ENCODE measurements at regions not wholly inside any gene's neighbourhood (a gene's known extent, or its start where the extent isn't known, plus 50 kb on each side); places are given as distances from the start of the nearest gene placed in this dataset.

- Mint-ChIP-seq H3K9me3 (peaks cover 17% of the 10 kb centered on the region), H3K36me3 (ENCODE audit: low read depth) (no peaks in the 10 kb centered on the region), H3K27me3 (ENCODE audit: low read depth, poor library complexity) (peaks cover 6% of the 10 kb centered on the region), H3K4me1 (peaks cover 6% of the 10 kb centered on the region), H3K4me3 (no peak overlapping the region), H3K27ac (no peak overlapping the region)
- DNase-seq: no peak
- TF ChIP-seq CTCF (IDR thresholded peaks at IDR 0.05): no peak
Measured at GRCh38 chr19:31448221-31448657, 99.0 kb upstream of the TSHZ3 start.

GRCh38 chr19:31449379-31449778, 100.1 kb upstream of the TSHZ3 start:
- Mint-ChIP-seq H3K27ac (no peak overlapping the region), H3K27me3 (ENCODE audit: low read depth, poor library complexity) (peaks cover 6% of the 10 kb centered on the region), H3K36me3 (ENCODE audit: low read depth) (no peaks in the 10 kb centered on the region), H3K9me3 (peaks cover 13% of the 10 kb centered on the region), H3K4me3 (no peak overlapping the region), H3K4me1 (peaks cover 6% of the 10 kb centered on the region)
- no peak for DNase-seq
- TF ChIP-seq CTCF (IDR thresholded peaks at IDR 0.05): no peak

- no peaks in the 10 kb centered on the region for H3K36me3 Mint-ChIP-seq (ENCODE audit: low read depth)
- H3K4me1 Mint-ChIP-seq: peaks cover 6% of the 10 kb centered on the region
- peaks cover under 1% of the 10 kb centered on the region for H3K9me3 Mint-ChIP-seq
- TF ChIP-seq CTCF (IDR thresholded peaks at IDR 0.05): no peak
- no peak overlapping the region for H3K4me3 Mint-ChIP-seq
- DNase-seq: no peak
- no peak overlapping the region for H3K27ac Mint-ChIP-seq
- peaks cover 6% of the 10 kb centered on the region for H3K27me3 Mint-ChIP-seq (ENCODE audit: low read depth, poor library complexity)
Measured at GRCh38 chr19:31450696-31451095, 101.5 kb upstream of the TSHZ3 start.

- DNase-seq: no peak
- no peak for TF ChIP-seq CTCF (IDR thresholded peaks at IDR 0.05)
- Mint-ChIP-seq H3K9me3 (no peaks in the 10 kb centered on the region), H3K36me3 (ENCODE audit: low read depth) (no peaks in the 10 kb centered on the region), H3K4me1 (peaks cover 6% of the 10 kb centered on the region), H3K4me3 (no peak overlapping the region), H3K27ac (no peak overlapping the region), H3K27me3 (ENCODE audit: low read depth, poor library complexity) (peaks cover 6% of the 10 kb centered on the region)
Measured at GRCh38 chr19:31451686-31452330, 102.6 kb upstream of the TSHZ3 start.

- Mint-ChIP-seq H3K36me3 (ENCODE audit: low read depth) (no peaks in the 10 kb centered on the region), H3K27me3 (ENCODE audit: low read depth, poor library complexity) (peaks cover 3% of the 10 kb centered on the region), H3K4me1 (no peaks in the 10 kb centered on the region), H3K27ac (no peak overlapping the region), H3K4me3 (no peak overlapping the region), H3K9me3 (no peaks in the 10 kb centered on the region)
- TF ChIP-seq CTCF (IDR thresholded peaks at IDR 0.05): no peak
- no peak for DNase-seq
Measured at GRCh38 chr19:31459430-31459829, 110.2 kb upstream of the TSHZ3 start.

All from nephron progenitor cell (in vitro differentiated cells).